ENCODE measurements at regions not wholly inside any gene's neighbourhood (a gene's known extent, or its start where the extent isn't known, plus 50 kb on each side); places are given as distances from the start of the nearest gene placed in this dataset.

- DNase-seq = no peak
- H3K27ac ChIP-seq (ENCODE audit: low read depth in 1 of 2, low read length in 2 of 2) = no peak overlapping the region
- Mint-ChIP-seq H3K36me3 (no peaks in the 10 kb centered on the region), H3K27ac (no peak overlapping the region), H3K4me1 (no peaks in the 10 kb centered on the region), H3K27me3 (ENCODE audit: low read depth in 3 of 3) (peaks cover 1 to 2% (median 2%) of the 10 kb centered on the region in 3 donors), H3K4me3 (no peak overlapping the region), H3K9me3 (peaks cover 3 to 9% (median 5%) of the 10 kb centered on the region in 7 donors)
- no peak overlapping the region for H3K4me2 ChIP-seq (replicated peaks; ENCODE audit: extremely low read depth, low read length, poor library complexity, severe bottlenecking)
- H3K4me1 ChIP-seq (ENCODE audit: control insufficient read depth in 1 of 2, insufficient read depth in 2 of 2, low read length in 2 of 2) = no peaks in the 10 kb centered on the region
- 100% methylated on average over 1 of the region's 3 CpGs for WGBS (ENCODE audit: insufficient coverage)
- no peak overlapping the region for H3K4me3 ChIP-seq (replicated peaks in 1 of 3; ENCODE audit: low read depth in 2 of 3, low read length in 3 of 3)
- no peaks in the 10 kb centered on the region for H3K79me2 ChIP-seq (ENCODE audit: insufficient read depth, low read length)
- no peak overlapping the region for H3K9ac ChIP-seq (ENCODE audit: insufficient read depth, low read length, poor library complexity, severe bottlenecking)
- H3K27me3 ChIP-seq (ENCODE audit: control insufficient read depth in 2 of 2, insufficient read depth in 2 of 2, low read length in 2 of 2) = no peaks in the 10 kb centered on the region
- H3K36me3 ChIP-seq (replicated peaks in 1 of 2; ENCODE audit: control insufficient read depth in 1 of 2, insufficient read depth in 2 of 2, low read length in 2 of 2) = no peaks in the 10 kb centered on the region
- no peak for TF ChIP-seq CTCF (IDR thresholded peaks at IDR 0.05)
- no peak overlapping the region for H2AFZ ChIP-seq (ENCODE audit: insufficient read depth, low read depth, low read length, poor library complexity, severe bottlenecking)
- H3K9me3 ChIP-seq (replicated peaks in 1 of 2; ENCODE audit: control insufficient read depth in 1 of 2, insufficient read depth in 1 of 2, low read length in 2 of 2) = peaks cover 0 to 4% of the 10 kb centered on the region in 2 donors
- intact Hi-C loops (cut with micrococcal nuclease) = no loop called here
- no peaks in the 10 kb centered on the region for H4K20me1 ChIP-seq (ENCODE audit: insufficient read depth, low read length)
Measured at GRCh38 chr4:138573246-138573645, 331.1 kb upstream of the SLC7A11 start.

GRCh38 chr4:138572007-138572406, 329.9 kb upstream of the SLC7A11 start:
- Histone ChIP-seq H3K4me3 (replicated peaks in 1 of 3; ENCODE audit: low read depth in 2 of 3, low read length in 3 of 3) (no peak overlapping the region), H2AFZ (ENCODE audit: insufficient read depth, low read depth, low read length, poor library complexity, severe bottlenecking) (no peak overlapping the region), H3K9me3 (replicated peaks in 1 of 2; ENCODE audit: control insufficient read depth in 1 of 2, insufficient read depth in 1 of 2, low read length in 2 of 2) (no peaks in the 10 kb centered on the region), H3K9ac (ENCODE audit: insufficient read depth, low read length, poor library complexity, severe bottlenecking) (no peak overlapping the region), H3K27me3 (ENCODE audit: control insufficient read depth in 2 of 2, insufficient read depth in 2 of 2, low read length in 2 of 2) (no peaks in the 10 kb centered on the region), H3K36me3 (replicated peaks in 1 of 2; ENCODE audit: control insufficient read depth in 1 of 2, insufficient read depth in 2 of 2, low read length in 2 of 2) (no peaks in the 10 kb centered on the region), H3K4me2 (replicated peaks; ENCODE audit: extremely low read depth, low read length, poor library complexity, severe bottlenecking) (no peak overlapping the region), H4K20me1 (ENCODE audit: insufficient read depth, low read length) (no peaks in the 10 kb centered on the region), H3K27ac (ENCODE audit: low read depth in 1 of 2, low read length in 2 of 2) (no peak overlapping the region), H3K79me2 (ENCODE audit: insufficient read depth, low read length) (no peaks in the 10 kb centered on the region), H3K4me1 (ENCODE audit: control insufficient read depth in 1 of 2, insufficient read depth in 2 of 2, low read length in 2 of 2) (no peaks in the 10 kb centered on the region)
- intact Hi-C loops (cut with micrococcal nuclease) = no loop called here
- no peaks in the 10 kb centered on the region for H3K4me1 Mint-ChIP-seq
- no peak overlapping the region for H3K4me3 Mint-ChIP-seq
- no peak for DNase-seq
- no peaks in the 10 kb centered on the region for H3K9me3 Mint-ChIP-seq
- no peaks in the 10 kb centered on the region for H3K36me3 Mint-ChIP-seq
- no peak for TF ChIP-seq CTCF (IDR thresholded peaks at IDR 0.05)
- WGBS (ENCODE audit: insufficient coverage) = 89% methylated on average over 1 of the region's 2 CpGs
- no peak overlapping the region for H3K27ac Mint-ChIP-seq
- peaks cover 0 to 4% (median 1%) of the 10 kb centered on the region in 3 donors for H3K27me3 Mint-ChIP-seq (ENCODE audit: low read depth in 3 of 3)

Data from CD14-positive monocyte (primary cell).